ENCODE measurements at regions not wholly inside any gene's neighbourhood (a gene's known extent, or its start where the extent isn't known, plus 50 kb on each side); places are given as distances from the start of the nearest gene placed in this dataset.
"Not testable (repeated sequence)": the region's sequence is repeated elsewhere in the genome, so short reads cannot be mapped to it uniquely, and the experiment has no call there.

GRCh38 chr2:111444516-111444915 lies 323.8 kb downstream of the BCL2L11 start:
- H3K4me1 Mint-ChIP-seq, H3K36me3 Mint-ChIP-seq, H3K4me3 Mint-ChIP-seq, H3K27me3 Mint-ChIP-seq, H3K27ac Mint-ChIP-seq, H3K9me3 Mint-ChIP-seq: not testable (repeated sequence)

GRCh38 chr2:111445191-111445929 lies 324.6 kb downstream of the BCL2L11 start:
- H3K27me3 Mint-ChIP-seq, H3K36me3 Mint-ChIP-seq, H3K27ac Mint-ChIP-seq, H3K9me3 Mint-ChIP-seq, H3K4me1 Mint-ChIP-seq, H3K4me3 Mint-ChIP-seq: not testable (repeated sequence)

- not testable (repeated sequence) for H3K9me3 Mint-ChIP-seq, H3K27ac Mint-ChIP-seq, H3K4me1 Mint-ChIP-seq, H3K27me3 Mint-ChIP-seq, H3K4me3 Mint-ChIP-seq, H3K36me3 Mint-ChIP-seq
These were observed 325.2 kb downstream of the BCL2L11 start for GRCh38 chr2:111445941-111446340.

- not testable (repeated sequence) for H3K4me3 Mint-ChIP-seq, H3K9me3 Mint-ChIP-seq, H3K27ac Mint-ChIP-seq, H3K4me1 Mint-ChIP-seq, H3K36me3 Mint-ChIP-seq, H3K27me3 Mint-ChIP-seq
These were observed 326.8 kb downstream of the BCL2L11 start for GRCh38 chr2:111447482-111447881.

GRCh38 chr2:111448796-111449195 lies 328.1 kb downstream of the BCL2L11 start:
- not testable (repeated sequence) for H3K4me1 Mint-ChIP-seq, H3K27ac Mint-ChIP-seq, H3K4me3 Mint-ChIP-seq, H3K27me3 Mint-ChIP-seq, H3K36me3 Mint-ChIP-seq, H3K9me3 Mint-ChIP-seq

- H3K27me3 Mint-ChIP-seq, H3K4me1 Mint-ChIP-seq, H3K27ac Mint-ChIP-seq, H3K4me3 Mint-ChIP-seq, H3K36me3 Mint-ChIP-seq, H3K9me3 Mint-ChIP-seq: not testable (repeated sequence)
These were observed 329.8 kb downstream of the BCL2L11 start for GRCh38 chr2:111450526-111450925.

GRCh38 chr2:111451692-111452199 lies 331.0 kb downstream of the BCL2L11 start:
- H3K4me1 Mint-ChIP-seq, H3K9me3 Mint-ChIP-seq, H3K27ac Mint-ChIP-seq, H3K4me3 Mint-ChIP-seq, H3K27me3 Mint-ChIP-seq, H3K36me3 Mint-ChIP-seq: not testable (repeated sequence)

GRCh38 chr2:111452208-111452607 lies 331.5 kb downstream of the BCL2L11 start:
- H3K4me3 Mint-ChIP-seq, H3K27me3 Mint-ChIP-seq: not testable (repeated sequence)

GRCh38 chr2:111453308-111453707 lies 332.6 kb downstream of the BCL2L11 start:
- not testable (repeated sequence) for H3K27ac Mint-ChIP-seq

More at GRCh38 chr2:111452208-111452607, 331.5 kb downstream of the BCL2L11 start:
- not testable (repeated sequence) for H3K27ac Mint-ChIP-seq, H3K4me1 Mint-ChIP-seq, H3K9me3 Mint-ChIP-seq, H3K36me3 Mint-ChIP-seq

GRCh38 chr2:111453816-111454215 lies 333.1 kb downstream of the BCL2L11 start:
- H3K4me1 Mint-ChIP-seq, H3K27me3 Mint-ChIP-seq, H3K9me3 Mint-ChIP-seq, H3K36me3 Mint-ChIP-seq, H3K27ac Mint-ChIP-seq, H3K4me3 Mint-ChIP-seq: not testable (repeated sequence)

More at GRCh38 chr2:111453308-111453707, 332.6 kb downstream of the BCL2L11 start:
- H3K36me3 Mint-ChIP-seq, H3K9me3 Mint-ChIP-seq, H3K4me1 Mint-ChIP-seq, H3K27me3 Mint-ChIP-seq, H3K4me3 Mint-ChIP-seq: not testable (repeated sequence)

GRCh38 chr2:111454404-111454803 lies 333.7 kb downstream of the BCL2L11 start:
- not testable (repeated sequence) for H3K27me3 Mint-ChIP-seq, H3K36me3 Mint-ChIP-seq, H3K4me1 Mint-ChIP-seq, H3K9me3 Mint-ChIP-seq, H3K4me3 Mint-ChIP-seq, H3K27ac Mint-ChIP-seq

- not testable (repeated sequence) for H3K27me3 Mint-ChIP-seq, H3K4me3 Mint-ChIP-seq, H3K27ac Mint-ChIP-seq
These were observed 334.6 kb downstream of the BCL2L11 start for GRCh38 chr2:111455016-111456015.

GRCh38 chr2:111457191-111457590 lies 336.5 kb downstream of the BCL2L11 start:
- not testable (repeated sequence) for H3K4me1 Mint-ChIP-seq, H3K4me3 Mint-ChIP-seq, H3K27me3 Mint-ChIP-seq, H3K9me3 Mint-ChIP-seq, H3K36me3 Mint-ChIP-seq, H3K27ac Mint-ChIP-seq

More at GRCh38 chr2:111455016-111456015, 334.6 kb downstream of the BCL2L11 start:
- not testable (repeated sequence) for H3K4me1 Mint-ChIP-seq, H3K9me3 Mint-ChIP-seq, H3K36me3 Mint-ChIP-seq

- not testable (repeated sequence) for H3K9me3 Mint-ChIP-seq, H3K4me3 Mint-ChIP-seq, H3K4me1 Mint-ChIP-seq, H3K27ac Mint-ChIP-seq, H3K36me3 Mint-ChIP-seq, H3K27me3 Mint-ChIP-seq
These were observed 340.2 kb downstream of the BCL2L11 start for GRCh38 chr2:111460901-111461300.

- not testable (repeated sequence) for H3K36me3 Mint-ChIP-seq, H3K27ac Mint-ChIP-seq, H3K27me3 Mint-ChIP-seq, H3K4me3 Mint-ChIP-seq, H3K9me3 Mint-ChIP-seq
- H3K4me1 Mint-ChIP-seq: peaks cover 12% of the 10 kb centered on the region
These were observed 341.1 kb downstream of the BCL2L11 start for GRCh38 chr2:111461831-111462230.

- peaks cover 12% of the 10 kb centered on the region for H3K4me1 Mint-ChIP-seq
- H3K27ac Mint-ChIP-seq, H3K9me3 Mint-ChIP-seq, H3K36me3 Mint-ChIP-seq, H3K4me3 Mint-ChIP-seq, H3K27me3 Mint-ChIP-seq: not testable (repeated sequence)
These were observed 341.9 kb downstream of the BCL2L11 start for GRCh38 chr2:111462572-111462971.

Measured in activated naive CD4-positive, alpha-beta T cell treated with anti-CD3 and anti-CD28 coated beads, Interleukin-2, amount 50 U/mL, for 24 hours (primary cell).